Vagina (tissue), 2 donors: ENCODE measurements at regions not wholly inside any gene's neighbourhood (a gene's known extent, or its start where the extent isn't known, plus 50 kb on each side); places are given as distances from the start of the nearest gene placed in this dataset.

Source experiments
- DNase-seq, 2 donors: peaks; one replicate each; pipeline ENCODE4 v3.0.0-alpha.2; 2017; ENCODE audit errors: extremely low spot score in 2 of 2
- H3K27ac ChIP-seq: fragments of 200-600 bp; sonication (generic); one replicate; pipeline ENCODE4 v1.5.1; 2019
- H3K27me3 ChIP-seq: fragments of 200-600 bp; sonication (generic); one replicate; pipeline ENCODE4 v1.5.1; 2019
- H3K36me3 ChIP-seq, 2 donors: fragments of 200-600 bp; sonication (generic); one replicate each; pipeline ENCODE4 v1.5.1; 2017 to 2019
- H3K4me1 ChIP-seq: fragments of 200-600 bp; sonication (generic); one replicate; pipeline ENCODE4 v1.5.1; 2019
- H3K4me3 ChIP-seq, 2 donors: fragments of 200-600 bp; sonication (generic); 1 replicate in 1 of 2; 2 replicates in 1 of 2; pipeline ENCODE4 v1.5.1; 2016 to 2019
- H3K9me3 ChIP-seq: fragments of 200-600 bp; sonication (generic); one replicate; pipeline ENCODE4 v1.5.1; 2019
- CTCF ChIP-seq, 3 experiments: fragments of 450-650 bp in 2 of 3; fragments of 200-600 bp in 1 of 3; sonication (generic) in 1 of 3; IDR thresholded peaks; one replicate each; pipeline ENCODE4 v1.5.1; 2017 to 2019; ENCODE audit warnings: antibody characterized with exemption in 3 of 3, mild to moderate bottlenecking in 2 of 3, moderate library complexity in 2 of 3
- POLR2A ChIP-seq, 2 donors: fragments of 450-650 bp; IDR thresholded peaks; one replicate each; pipeline ENCODE4 v1.6.1; 2017; ENCODE audit warnings: antibody characterized with exemption in 2 of 2, mild to moderate bottlenecking in 2 of 2, moderate library complexity in 2 of 2
- POLR2AphosphoS5 ChIP-seq, 2 donors: sonication (generic); formaldehyde crosslinking; IDR thresholded peaks; one replicate each; pipeline ENCODE4 v1.9.0; 2017; ENCODE audit warnings: antibody characterized with exemption in 2 of 2, mild to moderate bottlenecking in 2 of 2, low read depth in 1 of 2; ENCODE audit not compliant: insufficient read depth in 1 of 2
- intact Hi-C: fragments of 100-400 bp; cut with DNase I; formaldehyde crosslinking; loops from one replicate; pipeline ENCODE4 v1.15.1; 2023

GRCh38 chr13:63128716-63129115 lies 1713.1 kb upstream of the PCDH20 start:
- no peaks in the 10 kb centered on the region for H3K36me3 ChIP-seq
- H3K4me3 ChIP-seq, result no peak overlapping the region
- no peaks in the 10 kb centered on the region for H3K9me3 ChIP-seq
- TF ChIP-seq POLR2A (IDR thresholded peaks at IDR 0.05), result no peak
- no peak for TF ChIP-seq CTCF (IDR thresholded peaks at IDR 0.05)
- TF ChIP-seq POLR2AphosphoS5 (IDR thresholded peaks at IDR 0.05; ENCODE audit: insufficient read depth in 1 of 2, low read depth in 1 of 2), result no peak
- H3K4me1 ChIP-seq, result no peaks in the 10 kb centered on the region
- H3K27ac ChIP-seq, result no peak overlapping the region
- intact Hi-C loops, result no loop called here
- no peak for DNase-seq
- no peaks in the 10 kb centered on the region for H3K27me3 ChIP-seq

- H3K27ac ChIP-seq, result no peak overlapping the region
- H3K27me3 ChIP-seq, result no peaks in the 10 kb centered on the region
- H3K4me3 ChIP-seq, result no peak overlapping the region
- H3K4me1 ChIP-seq, result no peaks in the 10 kb centered on the region
- no peak for DNase-seq
- intact Hi-C loops, result no loop called here
- TF ChIP-seq POLR2A (IDR thresholded peaks at IDR 0.05) (no peak), POLR2AphosphoS5 (IDR thresholded peaks at IDR 0.05; ENCODE audit: insufficient read depth in 1 of 2, low read depth in 1 of 2) (no peak), CTCF (IDR thresholded peaks at IDR 0.05) (no peak)
- no peaks in the 10 kb centered on the region for H3K9me3 ChIP-seq
- H3K36me3 ChIP-seq, result no peaks in the 10 kb centered on the region
Measured at GRCh38 chr13:63124863-63125262, 1709.2 kb upstream of the PCDH20 start.

- no peaks in the 10 kb centered on the region for H3K36me3 ChIP-seq
- TF ChIP-seq POLR2AphosphoS5 (IDR thresholded peaks at IDR 0.05; ENCODE audit: insufficient read depth in 1 of 2, low read depth in 1 of 2), result no peak
- TF ChIP-seq POLR2A (IDR thresholded peaks at IDR 0.05), result no peak
- no peak for TF ChIP-seq CTCF (IDR thresholded peaks at IDR 0.05)
Measured at GRCh38 chr13:63120883-63121282, 1705.2 kb upstream of the PCDH20 start.

DNA sequence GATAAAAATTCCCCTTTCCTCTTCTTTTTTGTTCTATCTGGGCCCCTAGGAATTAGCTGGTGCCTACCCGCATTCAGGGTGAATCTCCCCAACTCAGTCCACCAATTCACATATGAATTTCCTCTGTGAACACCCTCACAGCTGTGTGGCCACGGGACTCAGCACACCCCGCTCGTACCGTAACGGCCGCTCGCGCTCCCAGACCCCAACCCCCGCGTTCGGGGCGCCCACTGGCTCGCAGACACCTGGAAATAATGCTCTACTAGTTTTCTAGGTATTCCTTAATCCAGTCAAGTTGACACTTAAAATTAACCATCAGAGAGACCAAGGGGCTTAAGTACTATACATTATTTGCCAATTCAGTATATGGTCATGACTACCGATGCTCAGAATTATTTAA lies 1702.1 kb upstream of the PCDH20 start:
- no peak overlapping the region for H3K27ac ChIP-seq
- no peaks in the 10 kb centered on the region for H3K9me3 ChIP-seq
- no peak overlapping the region for H3K4me3 ChIP-seq
- intact Hi-C loops, result no loop called here
- H3K4me1 ChIP-seq, result no peaks in the 10 kb centered on the region
- H3K27me3 ChIP-seq, result no peaks in the 10 kb centered on the region
- H3K36me3 ChIP-seq, result no peaks in the 10 kb centered on the region
- no peak for DNase-seq
- no peak for TF ChIP-seq POLR2AphosphoS5 (IDR thresholded peaks at IDR 0.05; ENCODE audit: insufficient read depth in 1 of 2, low read depth in 1 of 2)
- TF ChIP-seq CTCF (IDR thresholded peaks at IDR 0.05), result no peak
- TF ChIP-seq POLR2A (IDR thresholded peaks at IDR 0.05), result no peak

More at GRCh38 chr13:63120883-63121282, 1705.2 kb upstream of the PCDH20 start:
- no peak overlapping the region for H3K27ac ChIP-seq
- no peaks in the 10 kb centered on the region for H3K27me3 ChIP-seq
- intact Hi-C loops, result no loop called here
- no peaks in the 10 kb centered on the region for H3K4me1 ChIP-seq
- H3K9me3 ChIP-seq, result no peaks in the 10 kb centered on the region
- H3K4me3 ChIP-seq, result no peak overlapping the region
- no peak for DNase-seq

- no peak overlapping the region for H3K27ac ChIP-seq
- DNase-seq, result no peak
- H3K4me1 ChIP-seq, result no peaks in the 10 kb centered on the region
- no peak for TF ChIP-seq CTCF (IDR thresholded peaks at IDR 0.05)
- TF ChIP-seq POLR2A (IDR thresholded peaks at IDR 0.05), result no peak
- no peak for TF ChIP-seq POLR2AphosphoS5 (IDR thresholded peaks at IDR 0.05; ENCODE audit: insufficient read depth in 1 of 2, low read depth in 1 of 2)
- no peaks in the 10 kb centered on the region for H3K27me3 ChIP-seq
- H3K9me3 ChIP-seq, result no peaks in the 10 kb centered on the region
- H3K4me3 ChIP-seq, result no peak overlapping the region
- intact Hi-C loops, result no loop called here
- no peaks in the 10 kb centered on the region for H3K36me3 ChIP-seq
Measured at GRCh38 chr13:63112799-63113395, 1697.2 kb upstream of the PCDH20 start.
